GM18498 (cell line): ENCODE measurements at regions not wholly inside any gene's neighbourhood (a gene's known extent, or its start where the extent isn't known, plus 50 kb on each side); places are given as distances from the start of the nearest gene placed in this dataset.

ENCODE experiments used
- ATAC-seq: cut with Tn5 transposase; IDR thresholded peaks from one replicate; pipeline ENCODE4 v1.9.1; 2021; ENCODE audit warnings: mild to moderate bottlenecking, moderate library complexity; ENCODE audit not compliant: unreplicated experiment

DNA sequence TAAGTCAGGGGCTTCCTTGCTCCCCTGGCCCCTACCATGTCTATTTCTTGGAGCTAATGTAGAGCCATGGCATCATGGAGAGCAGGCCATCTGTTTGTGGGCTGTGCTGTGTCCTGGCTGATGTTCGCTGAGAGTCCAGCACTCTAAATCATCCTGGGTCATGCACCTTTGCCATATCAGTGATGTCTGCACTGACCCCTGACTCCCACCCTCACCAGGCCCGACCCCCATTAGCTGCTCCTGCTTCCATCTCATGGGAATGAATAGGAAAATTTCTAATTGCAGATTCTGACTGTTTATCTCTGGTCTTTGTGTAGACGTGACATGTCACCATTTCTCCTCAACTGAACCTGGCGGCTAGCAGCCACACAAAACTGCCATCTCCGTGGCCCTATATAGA lies 236.9 kb downstream of the NSG2 start:
- no peak for ATAC-seq

DNA sequence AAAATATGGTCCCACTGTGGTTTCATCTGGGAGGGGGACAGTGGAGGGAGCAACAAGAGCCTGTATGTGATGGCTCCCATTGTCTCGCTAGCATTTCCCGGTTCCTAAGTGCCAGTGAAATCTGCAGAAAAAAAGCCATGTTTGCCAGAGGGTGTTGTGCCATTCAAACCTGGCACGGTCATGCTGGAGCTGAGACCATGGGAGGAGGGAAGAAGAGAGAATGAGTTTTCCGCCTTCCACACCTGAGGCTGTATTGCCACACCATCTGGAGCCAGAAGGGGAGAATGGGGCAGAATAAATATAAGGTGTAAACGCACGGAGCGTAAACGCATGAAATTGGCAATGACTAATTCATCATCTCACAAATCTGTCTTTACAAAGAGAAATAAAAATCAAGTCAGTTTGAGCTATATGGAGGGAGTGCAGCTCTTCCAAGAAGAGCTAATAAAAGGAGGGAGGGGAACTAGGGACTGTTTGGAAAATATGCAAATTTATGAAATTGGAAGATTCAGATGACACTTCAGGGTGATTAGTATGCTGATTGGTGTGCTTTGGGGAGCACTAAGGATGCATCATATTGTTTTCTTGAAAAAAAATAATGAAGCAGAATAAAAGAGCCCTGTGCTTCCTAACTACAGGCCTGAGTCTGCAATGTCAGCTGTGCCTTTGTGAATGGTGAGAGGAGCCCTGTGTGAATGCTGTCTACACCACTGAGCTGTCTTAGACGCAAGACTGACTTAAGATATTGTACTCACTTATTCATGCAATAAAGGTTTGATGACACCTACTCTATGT lies 237.9 kb downstream of the NSG2 start:
- ATAC-seq, result no peak

DNA sequence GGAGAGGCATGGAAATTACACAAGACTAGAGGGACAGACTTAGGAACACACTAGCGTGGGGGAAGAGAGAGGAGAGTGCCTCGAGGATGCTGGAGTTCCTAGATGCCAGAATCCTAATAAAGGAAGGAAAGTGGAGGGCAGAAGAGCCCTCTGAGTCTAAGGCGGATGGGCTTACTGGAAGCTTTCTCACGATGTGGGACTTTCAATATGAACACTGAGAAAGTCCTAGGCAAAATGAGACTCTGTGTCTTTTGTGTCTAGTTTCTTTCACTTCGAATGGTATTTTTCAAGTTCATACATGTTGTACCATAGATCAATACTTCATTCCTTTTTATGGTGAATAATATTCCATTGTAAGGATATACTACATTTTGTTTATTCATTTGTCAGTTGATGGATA lies 239.4 kb downstream of the NSG2 start:
- peak; percentile 52 for ATAC-seq

DNA sequence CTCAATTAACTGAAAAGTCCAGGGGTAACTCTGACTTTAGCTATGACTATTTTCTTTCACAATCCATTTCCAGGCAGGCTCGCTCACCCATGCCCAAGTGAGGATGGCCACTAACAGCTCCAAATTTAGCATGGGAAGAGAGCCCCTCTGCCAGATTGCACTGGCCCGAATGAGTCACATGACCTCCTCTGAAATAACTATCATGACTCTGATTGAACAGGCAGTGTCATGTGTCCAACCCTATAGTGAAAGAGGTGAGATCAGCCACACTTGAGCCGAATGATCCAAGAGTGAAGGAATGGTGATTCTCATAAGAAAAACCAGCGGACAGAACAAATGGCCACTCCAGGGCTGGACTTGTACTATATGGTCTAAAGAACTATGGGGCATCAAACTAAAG lies 242.3 kb downstream of the NSG2 start:
- ATAC-seq, result no peak

DNA sequence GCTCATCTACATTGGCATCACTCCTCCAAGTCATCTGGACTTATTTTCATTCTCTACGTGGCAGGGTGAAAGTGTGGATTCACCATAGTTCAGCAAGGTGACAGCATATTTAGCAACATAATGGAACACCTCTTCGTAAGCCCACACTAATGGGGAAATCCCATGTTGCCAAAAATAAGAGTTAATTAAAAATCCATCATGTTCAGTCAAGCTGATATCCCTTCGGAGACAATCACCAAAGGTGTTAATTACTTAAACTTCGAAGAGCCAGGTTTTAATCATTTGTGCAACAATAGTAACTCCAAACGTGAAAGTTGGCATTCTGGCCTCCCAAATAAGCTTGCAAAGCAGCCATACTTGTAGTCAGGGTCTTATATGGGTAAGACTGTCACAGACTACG lies 242.9 kb downstream of the NSG2 start:
- ATAC-seq, result no peak

DNA sequence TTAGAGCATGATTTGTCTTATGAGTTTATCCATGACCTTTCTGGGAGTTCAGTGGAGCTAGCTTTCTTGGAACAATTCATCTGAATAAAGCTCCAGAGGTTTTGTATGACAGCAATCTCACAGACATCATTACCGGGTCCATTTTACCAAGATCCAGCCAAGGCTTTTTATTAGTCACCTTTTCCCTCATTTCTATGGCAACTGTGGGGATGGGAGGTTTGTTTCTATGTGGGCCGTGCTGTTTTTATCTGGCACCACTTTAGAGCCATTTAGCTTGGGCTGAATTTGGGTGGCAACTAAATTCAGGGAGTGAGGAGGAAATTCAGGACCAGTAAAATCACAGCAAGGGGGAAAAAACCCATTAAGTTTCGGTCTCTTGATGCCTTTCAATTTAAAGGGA lies 245.7 kb downstream of the NSG2 start:
- no peak for ATAC-seq

DNA sequence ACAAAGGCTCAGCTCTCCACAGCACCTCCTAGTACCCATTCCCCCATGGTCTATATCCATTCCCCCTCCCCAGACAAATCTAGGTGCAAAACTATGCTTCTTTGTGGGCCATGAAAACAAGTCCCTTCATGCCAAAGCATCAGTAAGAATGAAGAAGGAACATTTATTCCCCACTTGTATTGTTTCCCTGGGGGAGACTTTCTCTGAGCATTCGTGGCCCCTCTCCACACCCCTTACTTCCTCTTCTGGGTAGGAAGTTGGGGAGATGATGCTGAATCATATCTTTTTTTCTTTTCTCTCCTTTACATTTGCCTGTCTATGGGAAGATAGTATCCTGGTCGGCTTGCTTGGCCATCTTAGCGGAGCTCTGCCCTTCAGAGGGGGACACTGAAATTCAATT lies 246.8 kb downstream of the NSG2 start:
- no peak for ATAC-seq

DNA sequence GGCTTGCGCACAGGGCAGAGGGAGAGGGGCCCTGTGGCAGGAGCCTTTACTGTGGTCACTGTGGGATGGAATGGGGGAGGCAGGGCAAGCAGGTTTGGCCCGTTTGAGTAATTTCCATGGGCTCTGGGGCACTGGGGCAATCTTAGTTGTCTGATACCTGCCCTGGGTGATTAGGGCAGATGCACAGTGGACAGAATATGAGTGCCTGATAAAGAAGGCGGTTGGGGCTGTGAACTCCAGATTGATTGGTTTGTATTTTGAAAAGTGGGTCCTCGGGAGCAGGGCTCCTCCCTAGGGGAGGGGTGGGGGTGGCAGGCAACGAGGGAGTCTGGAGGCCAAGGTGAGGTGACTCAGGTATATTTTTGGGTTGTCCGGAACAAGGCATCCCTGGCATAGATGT lies 247.5 kb downstream of the NSG2 start:
- no peak for ATAC-seq

DNA sequence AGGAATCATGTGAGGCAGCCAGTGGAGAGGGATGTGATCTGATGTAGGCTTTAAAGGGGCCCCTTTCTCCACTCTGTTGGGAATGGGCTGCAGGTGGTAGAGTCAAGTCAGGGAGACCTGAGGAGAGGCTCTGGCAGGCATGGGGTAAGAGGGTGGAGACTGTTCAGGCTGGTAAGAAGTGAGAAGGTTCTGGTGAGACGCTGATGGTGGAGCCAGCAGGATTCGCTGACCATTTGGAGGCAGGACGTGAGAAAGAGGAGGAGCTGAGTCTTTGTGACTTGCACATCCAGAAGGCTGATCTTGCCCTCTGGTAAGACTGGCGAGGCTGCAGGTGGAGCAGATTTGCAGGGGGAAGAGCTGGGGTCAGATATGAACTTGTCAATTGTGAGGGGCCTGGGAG lies 248.0 kb downstream of the NSG2 start:
- no peak for ATAC-seq

DNA sequence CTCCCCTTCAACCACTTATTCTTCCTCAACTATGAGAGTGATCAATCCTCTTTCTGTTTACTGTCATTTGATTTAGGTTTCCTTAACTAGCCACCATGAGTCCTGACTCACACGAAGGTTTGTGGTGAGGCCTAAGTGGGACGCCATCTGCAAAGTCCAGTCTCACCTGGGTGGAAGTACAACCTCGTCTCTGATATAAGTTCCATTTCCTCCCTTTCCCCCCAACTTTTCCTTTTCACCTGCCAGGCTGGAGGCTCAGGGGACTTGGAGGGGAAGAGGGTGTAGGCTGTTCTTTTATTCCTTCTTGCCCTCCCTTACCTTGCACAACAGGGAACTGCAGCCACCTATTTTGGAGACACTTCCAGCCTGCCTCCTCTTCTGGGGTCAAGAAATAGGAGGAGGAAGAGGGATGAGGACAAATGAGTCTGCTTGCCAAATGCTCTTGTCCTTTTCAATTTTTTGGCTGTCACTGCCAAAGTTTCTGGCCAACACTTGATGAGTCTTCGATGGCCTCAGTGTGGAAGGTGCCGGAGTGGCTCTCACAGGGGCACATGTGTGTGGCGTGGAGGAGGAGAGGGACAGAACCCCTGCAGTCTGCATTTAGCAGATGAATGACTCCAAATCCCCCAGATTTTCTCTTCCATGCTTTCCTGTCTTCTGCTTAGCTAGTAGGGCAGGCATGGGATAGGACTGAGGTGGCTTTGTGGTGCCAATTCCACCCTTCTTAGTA lies 249.6 kb downstream of the NSG2 start:
- no peak for ATAC-seq

DNA sequence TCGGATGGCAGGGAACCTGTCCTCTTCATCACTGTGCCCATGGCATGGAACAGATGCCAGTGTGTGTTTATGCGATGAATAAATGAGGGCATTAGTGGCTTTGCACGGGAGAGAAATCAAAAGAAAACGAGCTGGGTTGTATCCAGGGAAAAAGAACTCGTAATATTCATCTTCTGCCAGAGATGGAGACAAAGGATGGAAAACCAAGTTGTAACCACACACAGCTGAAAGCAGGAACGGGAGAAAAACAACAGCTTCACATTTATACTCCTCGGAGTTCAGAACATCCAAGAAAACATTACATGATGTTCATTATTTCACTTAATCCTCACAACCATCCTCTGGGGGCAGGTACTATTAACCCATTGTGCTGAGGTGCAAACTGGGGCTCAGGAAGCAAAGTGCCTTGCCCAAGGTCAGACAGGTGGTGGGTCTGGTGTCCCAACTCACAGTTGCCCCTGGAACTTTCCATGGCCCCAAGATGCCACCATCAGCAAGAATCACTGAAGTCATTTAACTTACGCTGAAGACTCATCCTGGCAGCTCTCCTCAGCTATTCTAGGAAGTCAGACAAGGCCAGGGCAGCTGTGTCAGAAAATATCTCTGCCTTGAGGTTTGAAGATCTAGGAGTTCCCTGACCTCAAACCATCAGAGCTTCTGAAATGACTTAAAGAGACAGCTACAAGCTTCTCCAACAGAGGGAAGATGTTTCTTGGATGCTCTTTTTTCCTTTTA lies 250.4 kb downstream of the NSG2 start:
- no peak for ATAC-seq

DNA sequence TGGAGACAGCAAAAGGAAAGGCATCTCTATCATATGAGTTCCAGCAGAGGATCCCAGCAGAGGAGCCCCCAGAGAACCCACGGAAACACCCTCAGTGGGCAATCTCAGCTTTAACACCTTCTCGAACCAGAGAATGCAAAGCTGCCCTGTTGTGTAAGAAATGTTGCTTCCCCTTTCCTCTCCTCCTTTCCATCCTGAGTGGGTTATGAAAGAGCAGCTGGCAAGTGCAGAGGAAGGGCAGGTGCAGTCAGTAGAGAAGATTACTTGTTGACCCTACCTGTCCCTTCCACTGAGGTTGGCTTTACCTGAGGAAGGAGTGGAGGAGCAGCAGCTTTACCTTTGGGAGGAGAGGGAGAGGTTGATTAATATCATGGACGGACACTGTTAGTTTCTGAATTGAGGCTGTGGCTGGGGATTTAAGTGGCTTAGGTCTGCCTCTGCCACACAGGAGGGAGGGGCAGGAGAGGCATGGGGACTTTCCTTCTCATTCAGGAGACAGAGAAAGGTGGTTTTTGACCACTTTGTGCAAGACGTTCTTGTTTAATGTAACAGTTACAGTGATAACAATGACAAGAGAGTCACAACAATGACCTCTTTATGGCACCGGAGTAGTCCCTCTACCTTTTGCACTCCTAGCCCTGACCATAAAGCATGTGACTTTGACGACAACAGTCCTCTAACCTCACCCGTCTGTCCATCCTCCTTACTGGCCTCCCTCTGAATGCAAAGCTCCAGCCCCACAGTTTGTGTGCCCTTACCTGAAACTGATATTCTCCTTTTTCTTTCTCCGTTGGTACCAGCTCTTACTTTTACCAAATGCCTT lies 254.8 kb downstream of the NSG2 start:
- no peak for ATAC-seq

DNA sequence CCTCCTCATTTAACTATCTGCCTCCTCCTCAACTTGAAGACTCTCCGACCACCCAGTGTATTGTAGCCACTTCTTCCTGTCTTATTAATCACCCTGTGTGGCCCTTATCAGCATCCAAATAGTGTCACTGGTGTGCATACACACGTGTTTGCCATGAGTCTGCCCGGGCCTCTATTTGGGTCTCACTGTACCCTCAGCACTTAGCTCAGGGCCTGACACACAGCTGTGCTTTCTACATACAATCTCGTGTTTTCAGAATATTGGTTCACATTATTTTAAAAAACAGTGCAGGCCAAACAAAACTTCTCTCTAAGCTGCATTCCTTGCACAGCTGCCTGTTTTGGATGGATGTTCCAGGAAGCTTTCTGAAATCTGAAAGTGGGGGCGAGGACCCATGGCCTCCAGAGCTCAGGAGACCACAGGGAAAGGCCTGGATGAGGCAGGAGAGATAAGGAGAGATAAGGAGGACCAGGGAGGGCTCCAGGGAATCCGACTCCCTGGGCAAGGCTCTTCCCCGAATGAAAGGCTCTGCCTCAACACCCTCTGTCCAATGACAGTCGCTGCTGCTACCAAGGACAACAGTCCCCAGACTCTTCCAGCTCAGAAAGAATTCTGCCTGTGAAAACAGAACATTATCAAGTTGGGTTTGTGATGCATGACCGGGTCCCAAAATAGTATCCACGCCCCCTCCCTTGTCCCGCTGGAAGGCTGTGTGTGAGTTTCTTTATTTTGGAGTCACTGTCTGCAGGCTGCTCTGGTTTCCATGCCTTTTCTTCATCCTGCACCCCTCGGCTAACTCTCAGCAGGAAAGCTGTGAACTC lies 255.6 kb downstream of the NSG2 start:
- ATAC-seq, result no peak

DNA sequence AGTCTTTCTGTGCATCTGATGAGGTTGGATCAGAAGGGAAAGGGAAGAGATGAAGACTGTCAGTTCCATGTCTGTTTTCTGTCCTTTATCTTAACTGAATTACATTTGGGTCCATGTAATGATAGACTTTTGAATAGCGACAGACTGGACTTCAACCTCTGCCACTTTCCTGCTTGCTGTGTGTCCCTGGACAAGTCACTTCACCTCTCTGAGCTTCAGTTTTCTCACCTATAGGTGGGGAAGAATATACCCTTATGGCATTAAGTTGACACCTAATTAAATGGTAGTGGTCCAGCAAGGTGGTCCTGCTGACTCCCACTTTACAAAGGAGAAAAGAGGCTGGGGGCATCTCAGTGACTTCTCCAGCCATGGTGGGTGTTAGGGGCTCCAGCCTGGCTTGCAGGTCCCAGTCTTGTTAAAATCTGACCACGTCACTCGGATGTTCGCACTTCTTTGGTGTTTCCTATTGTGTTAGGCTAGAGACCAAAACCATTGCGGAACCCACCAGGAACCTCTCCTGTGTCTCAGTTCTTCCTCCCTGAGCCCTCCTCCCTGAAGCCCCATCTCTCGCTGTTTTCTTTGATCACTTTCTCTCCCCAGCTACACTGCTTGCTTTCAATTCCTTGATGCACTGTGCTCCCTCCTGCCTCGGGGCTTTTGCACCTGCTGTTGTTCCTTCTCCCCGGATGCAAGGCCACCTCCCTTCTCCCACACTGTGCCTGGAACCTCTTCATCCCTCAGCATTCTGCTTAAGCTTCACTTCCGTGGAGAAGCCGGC lies 256.5 kb downstream of the NSG2 start:
- no peak for ATAC-seq

DNA sequence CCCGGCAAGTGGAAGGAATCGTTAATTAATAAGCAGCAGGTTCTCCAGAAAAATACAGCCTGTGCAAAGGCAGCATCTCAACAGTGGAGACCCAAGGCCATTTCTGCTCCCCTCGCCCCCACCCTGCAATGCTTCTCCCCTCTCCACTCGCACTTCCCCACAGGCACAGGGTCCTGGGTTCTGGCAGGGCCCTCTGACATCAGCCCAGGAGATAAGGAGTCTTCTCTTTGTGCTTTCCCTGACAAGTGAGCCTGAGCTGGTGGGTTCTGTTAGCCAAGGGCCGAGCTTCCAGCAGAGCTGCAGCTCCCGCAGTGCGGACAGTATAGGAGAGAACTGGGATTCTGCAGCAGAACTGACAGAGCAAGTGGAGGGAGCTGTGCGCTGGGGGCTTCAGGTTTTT lies 257.5 kb downstream of the NSG2 start:
- no peak for ATAC-seq

DNA sequence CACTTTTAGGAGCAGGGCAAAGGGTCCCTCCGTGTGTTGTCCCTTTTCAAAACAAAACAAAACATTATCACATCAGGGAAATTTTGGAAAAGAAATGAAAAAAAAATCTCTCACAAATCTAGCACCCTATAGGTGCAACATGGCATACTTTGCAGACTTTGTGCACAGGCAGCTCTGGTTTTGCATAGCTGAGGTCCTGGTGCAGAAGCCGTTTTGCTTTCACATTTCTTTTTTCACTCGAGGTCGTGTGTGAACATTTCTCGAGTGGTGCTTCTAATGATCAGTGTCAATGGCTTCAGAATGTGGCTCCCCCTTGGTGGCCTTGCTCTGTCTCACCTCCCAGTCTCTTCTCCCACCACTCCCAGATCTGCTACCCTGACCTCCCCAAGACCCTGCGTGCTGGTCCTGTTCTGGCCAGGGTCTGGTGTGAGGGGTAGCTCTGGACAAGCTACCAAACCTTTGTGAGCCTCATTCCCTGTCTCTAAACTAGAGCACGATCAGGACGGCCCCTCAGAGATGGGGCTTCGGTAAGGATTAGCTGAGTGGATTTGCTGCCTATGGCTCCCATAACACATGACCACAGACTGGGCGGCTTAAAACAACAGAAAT lies 258.0 kb downstream of the NSG2 start:
- ATAC-seq, result no peak

DNA sequence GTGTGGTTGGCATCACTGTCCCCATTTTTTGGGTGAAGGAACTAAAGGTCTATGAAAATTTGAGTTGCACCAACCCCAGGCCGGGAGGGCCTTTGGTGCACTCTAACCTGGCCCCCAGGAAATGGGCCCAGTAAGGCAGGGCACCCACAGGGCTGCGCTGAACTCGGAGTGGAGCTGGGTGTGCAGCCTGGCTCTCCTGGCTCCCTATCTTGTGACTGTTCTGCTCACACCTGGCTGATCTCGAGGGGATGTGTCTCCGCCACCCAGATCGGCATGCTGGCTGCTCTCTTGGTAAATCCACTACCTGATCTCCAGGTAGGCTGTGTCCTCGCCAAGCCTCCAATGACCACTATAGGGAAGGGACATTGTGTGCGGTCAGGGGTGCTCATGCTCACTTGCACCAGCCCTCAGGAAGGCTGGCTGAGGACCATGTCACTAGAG lies 259.8 kb downstream of the NSG2 start:
- no peak for ATAC-seq

DNA sequence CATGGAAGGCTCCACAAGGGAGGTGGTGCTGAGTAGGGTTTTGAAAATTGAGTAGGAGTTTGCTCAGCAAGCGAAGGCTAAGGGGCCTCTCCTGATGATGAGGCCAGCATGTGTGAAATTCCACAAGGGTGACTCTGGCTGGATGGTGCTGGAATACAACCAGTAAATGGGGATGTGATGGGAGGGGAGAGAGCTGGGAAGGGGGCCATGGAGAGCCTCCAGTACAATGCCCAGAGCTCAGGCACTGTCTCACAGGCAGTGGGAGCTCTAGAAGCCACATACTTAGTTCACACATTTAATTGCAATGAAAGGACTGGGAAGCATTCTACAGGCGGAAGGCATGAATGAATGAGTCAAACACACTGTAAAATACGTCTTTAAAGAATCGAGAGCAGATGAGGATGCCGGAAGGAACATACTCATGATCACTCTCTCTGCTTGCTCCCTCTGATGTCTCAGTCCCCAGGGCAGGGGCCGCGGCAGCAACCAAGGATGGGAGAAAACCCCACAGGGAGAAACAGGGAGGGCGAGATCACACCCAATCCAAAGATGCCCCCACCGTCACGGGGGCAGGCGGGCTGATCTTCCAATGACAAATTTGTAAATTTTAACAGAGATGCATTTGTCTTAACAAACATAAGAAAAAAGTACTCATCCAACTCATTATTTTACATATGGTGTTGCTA lies 261.0 kb downstream of the NSG2 start:
- no peak for ATAC-seq
